WTC11 (cell line): ENCODE measurements at regions not wholly inside any gene's neighbourhood (a gene's known extent, or its start where the extent isn't known, plus 50 kb on each side); places are given as distances from the start of the nearest gene placed in this dataset.
A peak's percentile ranks its signal among the peaks of the same experiment; 100 is the strongest.

Source experiments
- ATAC-seq: fragments of 200-7000 bp; cut with Tn5 transposase; 2 replicates; pipeline ENCODE4 v1.10.0; 2021; ENCODE audit warnings: mild to moderate bottlenecking, moderate library complexity
- CTCF ChIA-PET: fragments of 300-600 bp; sonication (Branson Sonifier 250); formaldehyde crosslinking; loops from one replicate; lab custom pipeline; 2021; ENCODE audit warnings: antibody characterized with exemption; lab: Charles Lee
- POLR2A ChIA-PET: fragments of 350-600 bp; sonication (Branson Sonifier 250); formaldehyde crosslinking; loops from one replicate; lab custom pipeline; 2021; ENCODE audit warnings: antibody characterized with exemption; lab: Charles Lee
- DNase-seq: peaks from one replicate; pipeline ENCODE4 v3.0.0; 2021; ENCODE audit warnings: low spot score
- H3K27ac Mint-ChIP-seq: 2 replicates; pipeline ENCODE4 v1.8.0; 2021; ENCODE audit warnings: mixed read lengths
- H3K27me3 Mint-ChIP-seq: 2 replicates; pipeline ENCODE4 v1.8.0; 2021; ENCODE audit warnings: low read depth, mild to moderate bottlenecking, moderate library complexity, mixed read lengths
- H3K36me3 Mint-ChIP-seq: 2 replicates; pipeline ENCODE4 v1.8.0; 2021; ENCODE audit warnings: mixed read lengths
- H3K4me1 Mint-ChIP-seq: 2 replicates; pipeline ENCODE4 v1.8.0; 2022; ENCODE audit warnings: mixed read lengths
- H3K4me3 Mint-ChIP-seq: 2 replicates; pipeline ENCODE4 v1.8.0; 2021; ENCODE audit warnings: mild to moderate bottlenecking, moderate library complexity, mixed read lengths
- H3K9me3 Mint-ChIP-seq: 2 replicates; pipeline ENCODE4 v1.8.0; 2021; ENCODE audit warnings: mixed read lengths
- ATF1 ChIP-seq: sonication (generic); formaldehyde crosslinking; IDR thresholded peaks from 2 replicates; pipeline ENCODE4 v1.8.1; 2023; ENCODE audit warnings: mild to moderate bottlenecking, moderate library complexity, missing genetic modification reagents
- ATF2 ChIP-seq: sonication (generic); formaldehyde crosslinking; IDR thresholded peaks from 2 replicates; pipeline ENCODE4 v1.8.1; 2022; ENCODE audit warnings: low read depth, missing genetic modification reagents, borderline replicate concordance
- CREB1 ChIP-seq: sonication (generic); formaldehyde crosslinking; IDR thresholded peaks from 2 replicates; pipeline ENCODE4 v1.8.0; 2023; ENCODE audit warnings: mild to moderate bottlenecking, missing genetic modification reagents
- CTCF ChIP-seq: fragments of 200-600 bp; IDR thresholded peaks from 2 replicates; pipeline ENCODE4 v1.8.0; 2022; ENCODE audit warnings: antibody characterized with exemption
- E2F1 ChIP-seq: sonication (generic); formaldehyde crosslinking; IDR thresholded peaks from 2 replicates; pipeline ENCODE4 v1.8.0; 2022; ENCODE audit warnings: mild to moderate bottlenecking, missing genetic modification reagents
- EMX1 ChIP-seq: fragments of 250-450 bp; sonication (Bioruptor Pico); IDR thresholded peaks from 2 replicates; pipeline ENCODE4 v1.8.0; 2021; ENCODE audit warnings: mild to moderate bottlenecking
- FOXP4 ChIP-seq: sonication (generic); formaldehyde crosslinking; IDR thresholded peaks from 2 replicates; pipeline ENCODE4 v1.8.0; 2022; ENCODE audit warnings: mild to moderate bottlenecking, missing genetic modification reagents
- GABPB1 ChIP-seq: sonication (generic); formaldehyde crosslinking; IDR thresholded peaks from 2 replicates; pipeline ENCODE4 v1.8.1; 2023; ENCODE audit warnings: mild to moderate bottlenecking, missing genetic modification reagents
- MAX ChIP-seq: sonication (generic); formaldehyde crosslinking; IDR thresholded peaks from 2 replicates; pipeline ENCODE4 v1.8.0; 2022; ENCODE audit warnings: mild to moderate bottlenecking, missing genetic modification reagents
- NFATC4 ChIP-seq: fragments of 250-450 bp; sonication (Bioruptor Pico); IDR thresholded peaks from 2 replicates; pipeline ENCODE4 v1.9.0; 2021; ENCODE audit warnings: mild to moderate bottlenecking
- NFE2L1 ChIP-seq: sonication (generic); formaldehyde crosslinking; IDR thresholded peaks from 2 replicates; pipeline ENCODE4 v1.8.1; 2023; ENCODE audit warnings: missing genetic modification reagents
- NR1H2 ChIP-seq: sonication (generic); formaldehyde crosslinking; IDR thresholded peaks from 2 replicates; pipeline ENCODE4 v1.9.0; 2021; ENCODE audit warnings: mild to moderate bottlenecking, moderate library complexity, missing genetic modification reagents
- NR3C1 ChIP-seq: sonication (generic); formaldehyde crosslinking; conservative IDR thresholded peaks from 2 replicates; pipeline ENCODE4 v1.8.1; 2023; ENCODE audit warnings: low read depth, mild to moderate bottlenecking, missing genetic modification reagents
- RELA ChIP-seq: sonication (generic); formaldehyde crosslinking; IDR thresholded peaks from 2 replicates; pipeline ENCODE4 v1.8.1; 2022; ENCODE audit warnings: missing genetic modification reagents, mild to moderate bottlenecking, borderline replicate concordance
- SMAD3 ChIP-seq: sonication (generic); formaldehyde crosslinking; IDR thresholded peaks from 2 replicates; pipeline ENCODE4 v1.8.0; 2022; ENCODE audit warnings: missing genetic modification reagents, mild to moderate bottlenecking, borderline replicate concordance
- SMAD4 ChIP-seq: sonication (generic); formaldehyde crosslinking; IDR thresholded peaks from 2 replicates; pipeline ENCODE4 v1.8.0; 2022; ENCODE audit warnings: mild to moderate bottlenecking, missing genetic modification reagents
- ZBTB21 ChIP-seq: sonication (generic); formaldehyde crosslinking; IDR thresholded peaks from 2 replicates; pipeline ENCODE4 v1.8.1; 2023; ENCODE audit warnings: mild to moderate bottlenecking, missing genetic modification reagents, borderline replicate concordance
- ZNF121 ChIP-seq: sonication (generic); formaldehyde crosslinking; IDR thresholded peaks from 2 replicates; pipeline ENCODE4 v1.8.0; 2023; ENCODE audit warnings: missing genetic modification reagents
- ZNF281 ChIP-seq: sonication (generic); formaldehyde crosslinking; IDR thresholded peaks from 2 replicates; pipeline ENCODE4 v1.8.0; 2023; ENCODE audit warnings: mild to moderate bottlenecking, missing genetic modification reagents
- ZNF416 ChIP-seq: fragments of 250-450 bp; sonication (Bioruptor Pico); IDR thresholded peaks from 2 replicates; pipeline ENCODE4 v1.9.0; 2021; ENCODE audit warnings: mild to moderate bottlenecking, inconsistent platforms
- ZNF512 ChIP-seq: sonication (generic); formaldehyde crosslinking; IDR thresholded peaks from 2 replicates; pipeline ENCODE4 v1.8.1; 2022; ENCODE audit warnings: missing genetic modification reagents, borderline replicate concordance
- ZSCAN18 ChIP-seq: fragments of 250-450 bp; sonication (Bioruptor Pico); IDR thresholded peaks from 2 replicates; pipeline ENCODE4 v2.1.2; 2022; ENCODE audit warnings: mild to moderate bottlenecking, moderate library complexity

- TF ChIP-seq NR3C1 (CRISPR knock-in tag) (no peak), ZSCAN18 (0 out of 2 replicates have a peak, but pooled peaks have one; percentile 1), RELA (no peak), SMAD3 (CRISPR knock-in tag) (no peak), ZNF281 (CRISPR knock-in tag) (peak; percentile 26; the same call in 1 of the 2 replicates), E2F1 (no peak), MAX (CRISPR knock-in tag) (peak; percentile 32; the same call in 1 of the 2 replicates), ZNF512 (CRISPR knock-in tag) (no peak), ATF1 (CRISPR knock-in tag) (no peak), NFATC4 (no peak)
These were observed 558.4 kb upstream of the CDH4 start (continued) for GRCh38 chr20:60693496-60694133.

- H3K9me3 Mint-ChIP-seq, result peaks cover 27% of the 10 kb centered on the region
- ChIA-PET CTCF (interaction anchor here (1.0 kb wide), 1 partner anchor 24 kb away, joined by 3 read pairs; no protein-coding TSS in a partner anchor), POLR2A (no interaction called here)
- H3K27ac Mint-ChIP-seq, result no peak overlapping the region
- no peak for ATAC-seq
- H3K4me1 Mint-ChIP-seq, result peaks cover 59% of the 10 kb centered on the region
- peaks cover 6% of the 10 kb centered on the region for H3K27me3 Mint-ChIP-seq
- H3K36me3 Mint-ChIP-seq, result peaks cover 15% of the 10 kb centered on the region
- no peak overlapping the region for H3K4me3 Mint-ChIP-seq
- DNase-seq, result no peak
- no peak for TF ChIP-seq ZBTB21 (CRISPR knock-in tag)
- TF ChIP-seq SMAD4 (CRISPR knock-in tag), result no peak
- TF ChIP-seq EMX1 (CRISPR knock-in tag), result no peak
- TF ChIP-seq GABPB1 (CRISPR knock-in tag), result no peak
- no peak for TF ChIP-seq NR1H2 (CRISPR knock-in tag)
- no peak for TF ChIP-seq FOXP4
- TF ChIP-seq ZNF121, result no peak
- TF ChIP-seq ZSCAN18, result no peak
- no peak for TF ChIP-seq CREB1 (CRISPR knock-in tag)
- TF ChIP-seq NFE2L1, result no peak
- no peak for TF ChIP-seq ATF2 (CRISPR knock-in tag)
- no peak for TF ChIP-seq ZNF416 (CRISPR knock-in tag)
- TF ChIP-seq CTCF, result no peak
These were observed 557.3 kb upstream of the CDH4 start for GRCh38 chr20:60694763-60695162.
